H1 (cell line): ENCODE measurements at regions not wholly inside any gene's neighbourhood (a gene's known extent, or its start where the extent isn't known, plus 50 kb on each side); places are given as distances from the start of the nearest gene placed in this dataset.

Experiments used
- CTCF ChIA-PET: fragments of 300-600 bp; sonication (Branson Sonifier 250); formaldehyde crosslinking; loops from one replicate; lab custom pipeline; 2021; ENCODE audit not compliant: partially characterized antibody; lab: Charles Lee
- POLR2A ChIA-PET: fragments of 300-600 bp; sonication (Branson Sonifier 250); formaldehyde crosslinking; loops from one replicate; lab custom pipeline; 2021; ENCODE audit warnings: inconsistent platforms; ENCODE audit not compliant: partially characterized antibody; lab: Charles Lee
- DNase-seq, 2 experiments: peaks; one replicate each; pipeline versions ENCODE4 v3.0.0 to v3.0.0-alpha.2; 2010 to 2022; ENCODE audit warnings: low spot score in 2 of 2, low read depth in 1 of 2, mixed read lengths in 1 of 2
- FAIRE-seq: peaks from 2 replicates; lab custom pipeline; 2011; peaks lifted over from hg19 to GRCh38; lab: Jason Lieb, UNC
- H2AFZ ChIP-seq: 2 replicates; pipeline ENCODE4 v1.8.1; 2012; ENCODE audit warnings: low read length, inconsistent platforms
- H2AK5ac ChIP-seq: 2 replicates; pipeline ENCODE4 v1.6.1; 2013; ENCODE audit warnings: low read depth, low read length
- H2BK120ac ChIP-seq: replicated peaks from 2 replicates; pipeline ENCODE3; 2013; ENCODE audit warnings: low read depth, low read length, inconsistent platforms
- H2BK12ac ChIP-seq: 2 replicates; pipeline ENCODE4 v1.6.1; 2013; ENCODE audit warnings: low read depth, low read length
- H2BK15ac ChIP-seq: 2 replicates; pipeline ENCODE4 v1.6.1; 2013; ENCODE audit warnings: low read length
- H2BK20ac ChIP-seq: 2 replicates; pipeline ENCODE4 v1.6.1; 2013; ENCODE audit warnings: low read length
- H2BK5ac ChIP-seq: 2 replicates; pipeline ENCODE4 v1.6.1; 2013; ENCODE audit warnings: low read depth, low read length
- H3K14ac ChIP-seq: 2 replicates; pipeline ENCODE4 v1.6.1; 2013; ENCODE audit warnings: inconsistent platforms; ENCODE audit not compliant: insufficient read length
- H3K18ac ChIP-seq: 2 replicates; pipeline ENCODE4 v1.6.1; 2013; ENCODE audit warnings: low read length; ENCODE audit errors: extremely low read depth
- H3K23ac ChIP-seq: 2 replicates; pipeline ENCODE4 v1.6.1; 2013; ENCODE audit warnings: inconsistent platforms; ENCODE audit not compliant: insufficient read length
- H3K23me2 ChIP-seq: 2 replicates; pipeline ENCODE4 v1.6.1; 2013; ENCODE audit warnings: low read depth, low read length
- H3K27ac ChIP-seq: 2 replicates; pipeline ENCODE4 v1.6.1; 2011; ENCODE audit warnings: low read depth, low read length, inconsistent platforms
- H3K27me3 ChIP-seq, 4 experiments: replicated peaks in 1 of 4; 1 replicate in 1 of 4; 2 replicates in 3 of 4; pipeline versions ENCODE4 v1.6.1 to v1.8.1; 2011 to 2013; ENCODE audit warnings: low read length in 3 of 4, mild to moderate bottlenecking in 3 of 4, inconsistent platforms in 2 of 4, mixed read lengths in 2 of 4, moderate library complexity in 1 of 4; ENCODE audit not compliant: control insufficient read depth in 3 of 4, insufficient read depth in 3 of 4; ENCODE audit errors: extremely low read depth in 1 of 4
- H3K36me3 ChIP-seq, 4 experiments: 2 replicates each; pipeline versions ENCODE4 v1.6.1 to v1.8.1; 2011 to 2013; ENCODE audit warnings: mild to moderate bottlenecking in 4 of 4, low read length in 3 of 4, moderate library complexity in 2 of 4, control low read depth in 1 of 4, inconsistent platforms in 1 of 4; ENCODE audit not compliant: insufficient read depth in 4 of 4, control insufficient read depth in 2 of 4
- H3K4ac ChIP-seq: replicated peaks from 2 replicates; pipeline ENCODE3; 2013; ENCODE audit warnings: low read length, low read depth, mixed read lengths, inconsistent platforms; ENCODE audit not compliant: insufficient read length
- H3K4me1 ChIP-seq, 4 experiments: replicated peaks in 1 of 4; 1 replicate in 1 of 4; 2 replicates in 3 of 4; pipeline versions ENCODE4 v1.6.1 to v1.8.1; 2011 to 2013; ENCODE audit warnings: low read length in 3 of 4, inconsistent platforms in 2 of 4, mixed read lengths in 1 of 4; ENCODE audit not compliant: insufficient read depth in 4 of 4, control insufficient read depth in 3 of 4
- H3K4me2 ChIP-seq, 2 experiments: 2 replicates each; pipeline versions ENCODE4 v1.6.1 to v1.8.1; 2011 to 2013; ENCODE audit warnings: low read depth in 2 of 2, low read length in 2 of 2, control low read depth in 1 of 2, inconsistent platforms in 1 of 2, mild to moderate bottlenecking in 1 of 2; ENCODE audit not compliant: insufficient read depth in 1 of 2
- H3K4me3 ChIP-seq, 4 experiments: fragments of 200-600, 300-600 bp in 1 of 4; sonication (generic), shearing (Covaris generic), sonication (Bioruptor Twin) in 1 of 4; 2 replicates each; pipeline versions ENCODE4 v1.5.1 to v1.8.1; 2011 to 2016; ENCODE audit warnings: low read length in 4 of 4, low read depth in 3 of 4, control low read depth in 2 of 4, inconsistent platforms in 2 of 4, mild to moderate bottlenecking in 2 of 4, mixed read lengths in 1 of 4, moderate library complexity in 1 of 4; ENCODE audit not compliant: insufficient read depth in 2 of 4; ENCODE audit errors: extremely low read depth in 1 of 4
- H3K56ac ChIP-seq: replicated peaks from 2 replicates; pipeline ENCODE3; 2013; ENCODE audit warnings: low read depth, mild to moderate bottlenecking, mixed read lengths, low read length, inconsistent platforms; ENCODE audit not compliant: insufficient read length
- H3K79me1 ChIP-seq: 2 replicates; pipeline ENCODE4 v1.6.1; 2013; ENCODE audit warnings: low read depth, low read length, control low read depth
- H3K79me2 ChIP-seq, 2 experiments: 2 replicates each; pipeline versions ENCODE4 v1.6.1 to v1.8.1; 2012 to 2013; ENCODE audit warnings: low read length in 2 of 2, mild to moderate bottlenecking in 2 of 2, inconsistent platforms in 1 of 2; ENCODE audit not compliant: insufficient read depth in 2 of 2, control insufficient read depth in 1 of 2
- H3K9ac ChIP-seq, 4 experiments: replicated peaks in 1 of 4; 1 replicate in 1 of 4; 2 replicates in 3 of 4; pipeline versions ENCODE4 v1.6.1 to v1.8.1; 2011 to 2013; ENCODE audit warnings: low read depth in 3 of 4, low read length in 3 of 4, control low read depth in 2 of 4, mild to moderate bottlenecking in 2 of 4, moderate library complexity in 2 of 4, inconsistent platforms in 1 of 4; ENCODE audit errors: extremely low read depth in 1 of 4
- H3K9me3 ChIP-seq, 2 experiments: 2 replicates each; pipeline versions ENCODE4 v1.6.1 to v1.8.1; 2012 to 2013; ENCODE audit warnings: mild to moderate bottlenecking in 2 of 2, moderate library complexity in 2 of 2, control low read depth in 1 of 2, inconsistent platforms in 1 of 2, low read depth in 1 of 2, low read length in 1 of 2, mixed read lengths in 1 of 2; ENCODE audit not compliant: insufficient read depth in 2 of 2
- H4K20me1 ChIP-seq, 2 experiments: replicated peaks in 1 of 2; 2 replicates each; pipeline versions ENCODE3 to v1.8.1; 2011 to 2013; ENCODE audit warnings: inconsistent platforms in 2 of 2, low read length in 2 of 2, mild to moderate bottlenecking in 1 of 2; ENCODE audit not compliant: insufficient read depth in 2 of 2, control insufficient read depth in 1 of 2
- H4K5ac ChIP-seq: 2 replicates; pipeline ENCODE4 v1.6.1; 2013; ENCODE audit warnings: low read length, low read depth, mixed read lengths, inconsistent platforms; ENCODE audit not compliant: insufficient read length
- H4K8ac ChIP-seq: 2 replicates; pipeline ENCODE4 v1.8.0; 2013; ENCODE audit warnings: mild to moderate bottlenecking, moderate library complexity, low read length, inconsistent platforms; ENCODE audit not compliant: insufficient read depth; ENCODE audit errors: extremely low read depth
- H4K91ac ChIP-seq: replicated peaks from 2 replicates; pipeline ENCODE3; 2013; ENCODE audit warnings: low read length, mixed read lengths, inconsistent platforms; ENCODE audit not compliant: insufficient read length
- BCL11A ChIP-seq, 2 experiments: IDR thresholded peaks; one replicate each; pipeline ENCODE4 v1.6.1; 2011; ENCODE audit warnings: low read depth in 2 of 2, low read length in 2 of 2, mild to moderate bottlenecking in 2 of 2
- CBX8 ChIP-seq: fragments of 300-800, 300-1000 bp; sonication (generic); IDR thresholded peaks from 2 replicates; pipeline ENCODE4 v1.7.1; 2016; ENCODE audit warnings: low read depth, low read length, borderline replicate concordance
- CEBPB ChIP-seq: IDR thresholded peaks from 2 replicates; pipeline ENCODE4 v1.6.1; 2012; ENCODE audit warnings: low read depth, low read length
- CTBP2 ChIP-seq: IDR thresholded peaks from 2 replicates; pipeline ENCODE4 v1.7.0; 2011; ENCODE audit warnings: borderline replicate concordance, mild to moderate bottlenecking, moderate library complexity, mixed read lengths, low read length; ENCODE audit not compliant: insufficient read depth, insufficient read length
- GABPA ChIP-seq: IDR thresholded peaks from 2 replicates; pipeline ENCODE4 v1.6.1; 2011; ENCODE audit warnings: mild to moderate bottlenecking, low read length, moderate library complexity, borderline replicate concordance; ENCODE audit not compliant: insufficient read depth
- GTF2F1 ChIP-seq: IDR thresholded peaks from 2 replicates; pipeline ENCODE4 v1.6.1; 2012; ENCODE audit warnings: low read depth, low read length, improper control_type of control experiment, borderline replicate concordance
- HDAC2 ChIP-seq, 2 experiments: fragments of 300-600 bp in 1 of 2; sonication (generic) in 1 of 2; IDR thresholded peaks; 2 replicates each; pipeline ENCODE4 v1.6.1; 2011 to 2012; ENCODE audit warnings: low read depth in 2 of 2, low read length in 2 of 2, mild to moderate bottlenecking in 2 of 2, moderate library complexity in 2 of 2, borderline replicate concordance in 1 of 2, inconsistent platforms in 1 of 2
- KDM4A ChIP-seq: IDR thresholded peaks from one replicate; pipeline ENCODE4 v1.7.1; 2012; ENCODE audit warnings: low read depth, mild to moderate bottlenecking, moderate library complexity, low read length, inconsistent platforms; ENCODE audit not compliant: severe bottlenecking
- NANOG ChIP-seq: IDR thresholded peaks from 2 replicates; pipeline ENCODE4 v1.6.1; 2011; ENCODE audit warnings: low read length, low read depth, mild to moderate bottlenecking, inconsistent platforms; ENCODE audit not compliant: insufficient read depth, poor library complexity, severe bottlenecking
- POLR2A ChIP-seq, 2 experiments: IDR thresholded peaks; 1 replicate in 1 of 2; 2 replicates in 1 of 2; pipeline ENCODE4 v1.6.1; 2011; ENCODE audit warnings: low read depth in 2 of 2, low read length in 2 of 2, mild to moderate bottlenecking in 2 of 2; ENCODE audit errors: control extremely low read depth in 1 of 2
- RNF2 ChIP-seq: fragments of 200-900, 300-1000 bp; sonication (generic); IDR thresholded peaks from 2 replicates; pipeline ENCODE4 v1.7.1; 2016; ENCODE audit warnings: borderline replicate concordance, low read depth, mild to moderate bottlenecking, antibody characterized with exemption, low read length; ENCODE audit not compliant: poor library complexity, severe bottlenecking; ENCODE audit errors: missing control alignments
- SIX5 ChIP-seq: IDR thresholded peaks from 2 replicates; pipeline ENCODE4 v1.6.1; 2011; ENCODE audit warnings: mild to moderate bottlenecking, low read depth, low read length
- SP1 ChIP-seq: IDR thresholded peaks from 2 replicates; pipeline ENCODE4 v1.6.1; 2011; ENCODE audit warnings: low read depth, low read length
- SP2 ChIP-seq: IDR thresholded peaks from 2 replicates; pipeline ENCODE4 v1.6.1; 2012; ENCODE audit warnings: mild to moderate bottlenecking, low read length, inconsistent platforms
- TEAD4 ChIP-seq: IDR thresholded peaks from 2 replicates; pipeline ENCODE4 v1.6.1; 2012; ENCODE audit warnings: low read depth, low read length, inconsistent platforms, mixed read lengths
- WGBS, 2 experiments: shearing (Covaris generic) in 1 of 2; methylation state at CpG; one replicate each; pipeline versions ENCODE4 v1.1.6 to v1.1.7; 2013 to 2015; ENCODE audit warnings: low lambda C conversion rate in 2 of 2, mixed read lengths in 2 of 2, inconsistent platforms in 1 of 2, low coverage in 1 of 2, missing lambda C conversion rate in 1 of 2; ENCODE audit not compliant: insufficient replicate concordance in 2 of 2, insufficient coverage in 1 of 2, insufficient read length in 1 of 2; ENCODE audit errors: extremely low coverage in 1 of 2, missing lambda C conversion rate in 1 of 2; 5-methylcytosine and 5-hydroxymethylcytosine counted together

DNA sequence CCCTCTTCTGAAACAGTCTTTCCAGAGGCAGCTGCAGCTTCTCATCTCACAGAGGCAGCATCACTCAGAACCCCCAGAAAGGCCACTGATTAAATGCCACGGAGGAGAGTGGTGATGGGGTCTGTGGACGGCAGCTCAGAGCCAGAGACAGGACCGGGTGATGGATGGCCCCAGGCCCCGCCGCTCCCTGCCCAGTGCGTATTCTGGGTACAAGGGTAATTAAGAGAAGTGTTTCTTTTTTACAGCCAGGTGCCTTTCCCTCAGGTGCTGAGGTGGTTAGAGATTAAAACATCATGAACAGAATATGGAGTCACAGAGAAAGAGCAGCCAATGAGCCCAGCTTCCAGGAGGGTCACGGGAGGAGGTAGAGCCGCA, 434.5 kb downstream of the PREX1 start:
- CTCF ChIA-PET, result no interaction called here
- H2BK120ac ChIP-seq, result no peak overlapping the region
- POLR2A ChIA-PET, result no interaction called here
- no peak overlapping the region for H4K91ac ChIP-seq
- H3K9ac ChIP-seq, result no peak overlapping the region
- H4K5ac ChIP-seq, result no peak overlapping the region
- no peak overlapping the region for H3K56ac ChIP-seq
- H3K14ac ChIP-seq, result no peak overlapping the region
- H2BK12ac ChIP-seq, result no peak overlapping the region
- no peaks in the 10 kb centered on the region for H3K27me3 ChIP-seq
- no peak overlapping the region for H3K18ac ChIP-seq
- FAIRE-seq, result no peak
- WGBS, 2 experiments, result 99% methylated on average over 8 of the region's 8 CpGs; no CpG with 5 or more reads in 1 of the 2 experiments
- H2AK5ac ChIP-seq, result no peak overlapping the region
- peaks cover 0 to 2% (median 0%) of the 10 kb centered on the region in 4 experiments; a peak in 2 of 7 replicates for H3K4me1 ChIP-seq
- H2BK20ac ChIP-seq, result no peak overlapping the region
- no peaks in the 10 kb centered on the region for H3K79me1 ChIP-seq
- H2BK15ac ChIP-seq, result no peak overlapping the region
- no peak overlapping the region for H3K4ac ChIP-seq
- no peaks in the 10 kb centered on the region for H4K20me1 ChIP-seq
- no peak overlapping the region for H3K4me3 ChIP-seq
- no peak overlapping the region for H3K4me2 ChIP-seq
- no peak overlapping the region for H4K8ac ChIP-seq
- no peak overlapping the region for H3K27ac ChIP-seq
- no peak overlapping the region for H3K23ac ChIP-seq
- no peaks in the 10 kb centered on the region for H3K23me2 ChIP-seq
- no peaks in the 10 kb centered on the region for H3K36me3 ChIP-seq
- no peak for DNase-seq
- peaks cover 7 to 8% of the 10 kb centered on the region in 2 experiments; a peak in 2 of 4 replicates for H3K9me3 ChIP-seq
- H2AFZ ChIP-seq, result no peak overlapping the region
- no peaks in the 10 kb centered on the region for H3K79me2 ChIP-seq
- H2BK5ac ChIP-seq, result no peak overlapping the region
- TF ChIP-seq KDM4A, result no peak
- TF ChIP-seq HDAC2 (IDR thresholded peaks at IDR 0.05; ENCODE audit: borderline replicate concordance in 1 of 2, low read depth in 2 of 2, low read length in 2 of 2), result no peak
- TF ChIP-seq SIX5, result no peak
- TF ChIP-seq CTBP2, result no peak
- no peak for TF ChIP-seq GABPA
- TF ChIP-seq TEAD4, result no peak
- TF ChIP-seq POLR2A (IDR thresholded peaks at IDR 0.05; ENCODE audit: control extremely low read depth in 1 of 2, low read depth in 2 of 2, low read length in 2 of 2), result no peak
- TF ChIP-seq SP1, result no peak
- no peak for TF ChIP-seq NANOG
- no peak for TF ChIP-seq CBX8
- no peak for TF ChIP-seq GTF2F1
- no peak for TF ChIP-seq BCL11A (IDR thresholded peaks at IDR 0.05; ENCODE audit: low read depth in 2 of 2, low read length in 2 of 2)
- no peak for TF ChIP-seq CEBPB
- TF ChIP-seq RNF2, result no peak
- no peak for TF ChIP-seq SP2
